Keratinocyte (primary cell): ENCODE measurements at regions not wholly inside any gene's neighbourhood (a gene's known extent, or its start where the extent isn't known, plus 50 kb on each side); places are given as distances from the start of the nearest gene placed in this dataset.

ENCODE experiments used
- DNase-seq: peaks from one replicate; pipeline ENCODE4 v3.0.0-alpha.2; 2011; ENCODE audit warnings: low read depth, missing footprints, low spot score
- FAIRE-seq: peaks from 2 replicates; lab custom pipeline; 2011; peaks lifted over from hg19 to GRCh38; lab: Jason Lieb, UNC
- H2AFZ ChIP-seq: 2 replicates; pipeline ENCODE4 v1.6.0; 2012; ENCODE audit warnings: low read length, control low read depth, inconsistent platforms; ENCODE audit not compliant: control insufficient read depth
- H3K27ac ChIP-seq: 2 replicates; pipeline ENCODE4 v1.5.1; 2011; ENCODE audit warnings: low read length; ENCODE audit not compliant: control insufficient read depth, insufficient read depth
- H3K27me3 ChIP-seq: 3 replicates; pipeline ENCODE4 v1.6.0; 2011; ENCODE audit warnings: low read length; ENCODE audit not compliant: control insufficient read depth, insufficient read depth; ENCODE audit errors: extremely low read depth
- H3K36me3 ChIP-seq, 2 experiments: 2 replicates in 1 of 2; 3 replicates in 1 of 2; pipeline ENCODE4 v1.5.1; 2011; ENCODE audit warnings: low read length in 2 of 2, mild to moderate bottlenecking in 1 of 2; ENCODE audit not compliant: control insufficient read depth in 2 of 2, insufficient read depth in 2 of 2; ENCODE audit errors: extremely low read depth in 1 of 2
- H3K4me1 ChIP-seq: 3 replicates; pipeline ENCODE4 v1.5.1; 2011; ENCODE audit warnings: low read length; ENCODE audit not compliant: control insufficient read depth, insufficient read depth; ENCODE audit errors: extremely low read depth
- H3K4me2 ChIP-seq: 3 replicates; pipeline ENCODE4 v1.6.0; 2011; ENCODE audit warnings: low read depth, low read length; ENCODE audit not compliant: control insufficient read depth, insufficient read depth; ENCODE audit errors: extremely low read depth
- H3K4me3 ChIP-seq, 3 experiments: fragments of 200-600 bp in 1 of 3; sonication (generic) in 1 of 3; 2 replicates in 2 of 3; 3 replicates in 1 of 3; pipeline ENCODE4 v1.5.1; 2011 to 2016; ENCODE audit warnings: low read length in 3 of 3, mild to moderate bottlenecking in 3 of 3, control low read depth in 2 of 3, inconsistent platforms in 1 of 3, low read depth in 1 of 3, mixed read lengths in 1 of 3, mixed run types in 1 of 3, moderate library complexity in 1 of 3; ENCODE audit not compliant: control insufficient read depth in 2 of 3, insufficient read depth in 2 of 3; ENCODE audit errors: extremely low read depth in 1 of 3
- H3K79me2 ChIP-seq: 2 replicates; pipeline ENCODE4 v1.6.0; 2012; ENCODE audit warnings: low read length; ENCODE audit not compliant: control insufficient read depth, insufficient read depth
- H3K9ac ChIP-seq: 3 replicates; pipeline ENCODE4 v1.6.0; 2011; ENCODE audit warnings: low read length; ENCODE audit not compliant: control insufficient read depth, insufficient read depth; ENCODE audit errors: extremely low read depth
- H3K9me1 ChIP-seq: 3 replicates; pipeline ENCODE4 v1.6.0; 2011; ENCODE audit warnings: low read length; ENCODE audit not compliant: control insufficient read depth, insufficient read depth; ENCODE audit errors: extremely low read depth
- H3K9me3 ChIP-seq: 2 replicates; pipeline ENCODE4 v1.5.1; 2012; ENCODE audit warnings: low read depth, low read length; ENCODE audit not compliant: control insufficient read depth
- H4K20me1 ChIP-seq: 3 replicates; pipeline ENCODE4 v1.6.0; 2011; ENCODE audit warnings: low read length; ENCODE audit not compliant: control insufficient read depth, insufficient read depth; ENCODE audit errors: extremely low read depth
- CTCF ChIP-seq, 3 experiments: IDR thresholded peaks in 1 of 3; conservative IDR thresholded peaks in 1 of 3; optimal IDR thresholded peaks in 1 of 3; 2 replicates in 2 of 3; 3 replicates in 1 of 3; pipeline versions ENCODE3 to v1.5.1; 2011; ENCODE audit warnings: low read length in 3 of 3, mild to moderate bottlenecking in 3 of 3, moderate library complexity in 2 of 3, control low read depth in 1 of 3, inconsistent platforms in 1 of 3; ENCODE audit not compliant: insufficient read depth in 2 of 3; ENCODE audit errors: extremely low read depth in 1 of 3
- EZH2 ChIP-seq: IDR thresholded peaks from one replicate; pipeline ENCODE4 v1.6.1; 2012; ENCODE audit warnings: inconsistent platforms, mild to moderate bottlenecking, low read length, moderate library complexity
- dilution Hi-C: fragments of 300-500 bp; cut with MboI; formaldehyde crosslinking; loops from one replicate; pipeline ENCODE4 v1.7.0; 2020; ENCODE audit warnings: low sequenced_read_pairs; ENCODE audit not compliant: extremely low pct_ligation_motif_present

GRCh38 chr2:41409328-41409727, 638.5 kb upstream of the PKDCC start:
- DNase-seq (no peak), FAIRE-seq (no peak)
- H3K79me2 ChIP-seq, result no peaks in the 10 kb centered on the region
- H3K27ac ChIP-seq, result no peak overlapping the region
- no peaks in the 10 kb centered on the region for H3K4me1 ChIP-seq
- H3K9me3 ChIP-seq, result no peaks in the 10 kb centered on the region
- no peak overlapping the region for H3K9ac ChIP-seq
- dilution Hi-C loops, result no loop called here
- H4K20me1 ChIP-seq, result no peaks in the 10 kb centered on the region
- no peaks in the 10 kb centered on the region for H3K9me1 ChIP-seq
- H3K27me3 ChIP-seq, result no peaks in the 10 kb centered on the region
- no peak for TF ChIP-seq EZH2
- no peak for TF ChIP-seq CTCF (optimal IDR thresholded peaks at IDR 0.05 in 1 of 3, IDR thresholded peaks at IDR 0.05 in 1 of 3, conservative IDR thresholded peaks at IDR 0.05 in 1 of 3; ENCODE audit: extremely low read depth in 1 of 3, insufficient read depth in 2 of 3, low read length in 3 of 3)
- H3K4me3 ChIP-seq, result no peak overlapping the region
- no peaks in the 10 kb centered on the region for H3K36me3 ChIP-seq
- no peak overlapping the region for H3K4me2 ChIP-seq
- no peak overlapping the region for H2AFZ ChIP-seq

- dilution Hi-C loops, result no loop called here
Observed at GRCh38 chr2:41410011-41410410, 637.8 kb upstream of the PKDCC start.

More at GRCh38 chr2:41410011-41410410, 637.8 kb upstream of the PKDCC start:
- Histone ChIP-seq H2AFZ (no peak overlapping the region), H3K9ac (no peak overlapping the region), H3K79me2 (no peaks in the 10 kb centered on the region), H3K4me1 (no peaks in the 10 kb centered on the region), H4K20me1 (no peaks in the 10 kb centered on the region), H3K36me3 (no peaks in the 10 kb centered on the region), H3K4me2 (no peak overlapping the region), H3K27me3 (no peaks in the 10 kb centered on the region), H3K9me3 (no peaks in the 10 kb centered on the region), H3K27ac (no peak overlapping the region), H3K4me3 (no peak overlapping the region), H3K9me1 (no peaks in the 10 kb centered on the region)
- TF ChIP-seq CTCF (optimal IDR thresholded peaks at IDR 0.05 in 1 of 3, IDR thresholded peaks at IDR 0.05 in 1 of 3, conservative IDR thresholded peaks at IDR 0.05 in 1 of 3; ENCODE audit: extremely low read depth in 1 of 3, insufficient read depth in 2 of 3, low read length in 3 of 3) (no peak), EZH2 (no peak)
- FAIRE-seq (no peak), DNase-seq (no peak)
